B cell (primary cell): ENCODE measurements at regions not wholly inside any gene's neighbourhood (a gene's known extent, or its start where the extent isn't known, plus 50 kb on each side); places are given as distances from the start of the nearest gene placed in this dataset.

Experiments used
- ATAC-seq: fragments of 200-7000 bp; cut with Tn5 transposase; one replicate; pipeline ENCODE4 v1.10.0; 2021; ENCODE audit warnings: low read depth, mild to moderate bottlenecking, moderate number of reproducible peaks, moderate library complexity
- CTCF ChIA-PET: fragments of 350-600 bp; sonication (Branson Sonifier 250); formaldehyde crosslinking; loops from one replicate; lab custom pipeline; 2021; ENCODE audit warnings: antibody characterized with exemption, inconsistent platforms; lab: Charles Lee
- POLR2A ChIA-PET: fragments of 350-600 bp; sonication (Branson Sonifier 250); formaldehyde crosslinking; loops from one replicate; lab custom pipeline; 2021; ENCODE audit warnings: antibody characterized with exemption; lab: Charles Lee
- DNase-seq: peaks from one replicate; pipeline ENCODE4 v3.0.0; 2013
- H2AFZ ChIP-seq: 2 replicates; pipeline ENCODE4 v1.6.1; 2012; ENCODE audit warnings: mild to moderate bottlenecking, low read depth, low read length; ENCODE audit not compliant: insufficient read depth, poor library complexity, severe bottlenecking
- H3K27ac ChIP-seq, 2 donors: 1 replicate in 1 of 2; 2 replicates in 1 of 2; pipeline ENCODE4 v1.5.1; 2012 to 2013; ENCODE audit warnings: low read length in 2 of 2, mild to moderate bottlenecking in 2 of 2, moderate library complexity in 1 of 2
- H3K27me3 ChIP-seq, 4 experiments: fragments of 200-600 bp in 1 of 4; sonication (generic) in 1 of 4; replicated peaks in 1 of 4; 1 replicate in 2 of 4; 2 replicates in 2 of 4; pipeline versions ENCODE4 v1.6.1 to v1.7.0; 2013 to 2016; ENCODE audit warnings: low read length in 3 of 4, mild to moderate bottlenecking in 2 of 4, mixed read lengths in 1 of 4, moderate library complexity in 1 of 4; ENCODE audit not compliant: insufficient read depth in 4 of 4, control insufficient read depth in 3 of 4; ENCODE audit errors: control extremely low read depth in 1 of 4
- H3K36me3 ChIP-seq, 2 experiments: replicated peaks in 1 of 2; 1 replicate in 1 of 2; 2 replicates in 1 of 2; pipeline versions ENCODE4 v1.6.1 to v1.7.1; 2013; ENCODE audit warnings: low read length in 1 of 2; ENCODE audit not compliant: insufficient read depth in 2 of 2, control insufficient read depth in 1 of 2; ENCODE audit errors: control extremely low read depth in 1 of 2, extremely low read depth in 1 of 2
- H3K4me1 ChIP-seq, 2 donors: fragments of 200-600 bp in 1 of 2; sonication (generic) in 1 of 2; 1 replicate in 1 of 2; 2 replicates in 1 of 2; pipeline versions ENCODE4 v1.5.1 to v1.6.1; 2013 to 2017; ENCODE audit warnings: low read length in 2 of 2; ENCODE audit not compliant: control insufficient read depth in 2 of 2, insufficient read depth in 2 of 2
- H3K4me2 ChIP-seq: replicated peaks from 2 replicates; pipeline ENCODE3; 2012; ENCODE audit warnings: mild to moderate bottlenecking, low read depth, low read length; ENCODE audit not compliant: poor library complexity, severe bottlenecking
- H3K4me3 ChIP-seq, 5 experiments: fragments of 200-600 bp in 1 of 5; sonication (generic) in 1 of 5; 1 replicate in 3 of 5; 2 replicates in 2 of 5; pipeline versions ENCODE4 v1.5.1 to v1.7.0; 2011 to 2016; ENCODE audit warnings: low read length in 4 of 5, mild to moderate bottlenecking in 4 of 5, low read depth in 2 of 5, control low read depth in 1 of 5, moderate library complexity in 1 of 5; ENCODE audit not compliant: insufficient read depth in 1 of 5; ENCODE audit errors: control extremely low read depth in 1 of 5, extremely low read depth in 1 of 5
- H3K79me2 ChIP-seq: fragments of 200-600 bp; sonication (generic); one replicate; pipeline ENCODE4 v1.6.0; 2016; ENCODE audit warnings: low read length; ENCODE audit not compliant: control insufficient read depth, insufficient read depth
- H3K9ac ChIP-seq: fragments of 200-600 bp; sonication (generic); 2 replicates; pipeline ENCODE4 v1.6.1; 2017; ENCODE audit warnings: mild to moderate bottlenecking, low read length, moderate library complexity
- H3K9me3 ChIP-seq, 3 donors: one replicate each; pipeline versions ENCODE4 v1.6.1 to v1.7.1; 2013; ENCODE audit warnings: low read length in 2 of 3; ENCODE audit not compliant: control insufficient read depth in 2 of 3, insufficient read depth in 1 of 3; ENCODE audit errors: control extremely low read depth in 1 of 3
- H4K20me1 ChIP-seq: 2 replicates; pipeline ENCODE4 v1.6.0; 2012; ENCODE audit warnings: mild to moderate bottlenecking, low read length; ENCODE audit not compliant: insufficient read depth, control insufficient read depth, poor library complexity, severe bottlenecking
- H3K27ac Mint-ChIP-seq: one replicate; pipeline ENCODE4 v1.8.0; 2021; ENCODE audit warnings: mixed read lengths
- H3K27me3 Mint-ChIP-seq: one replicate; pipeline ENCODE4 v1.8.0; 2021; ENCODE audit warnings: mixed read lengths
- H3K4me1 Mint-ChIP-seq: one replicate; pipeline ENCODE4 v1.8.0; 2021; ENCODE audit warnings: mixed read lengths
- H3K4me3 Mint-ChIP-seq: one replicate; pipeline ENCODE4 v1.8.0; 2021; ENCODE audit warnings: mixed read lengths
- H3K9me3 Mint-ChIP-seq: one replicate; pipeline ENCODE4 v1.8.0; 2022; ENCODE audit warnings: mixed read lengths; ENCODE audit not compliant: insufficient read depth
- CTCF ChIP-seq: fragments of 200-600 bp; IDR thresholded peaks from one replicate; pipeline ENCODE4 v1.8.0; 2022; ENCODE audit warnings: antibody characterized with exemption, mild to moderate bottlenecking
- EZH2 ChIP-seq: IDR thresholded peaks from 2 replicates; pipeline ENCODE4 v1.6.1; 2012; ENCODE audit warnings: borderline replicate concordance, low read depth, mild to moderate bottlenecking, moderate library complexity, low read length; ENCODE audit not compliant: insufficient read depth, poor library complexity, severe bottlenecking
- WGBS: methylation state at CpG from one replicate; pipeline ENCODE4 v1.1.5; 2013; ENCODE audit warnings: missing lambda C conversion rate; ENCODE audit not compliant: insufficient coverage; 5-methylcytosine and 5-hydroxymethylcytosine counted together
- intact Hi-C: fragments of 100-400 bp; cut with micrococcal nuclease; formaldehyde crosslinking; loops from one replicate; pipeline ENCODE4 v1.10.0; 2022

GRCh38 chr16:61415126-61415525 is 621.1 kb downstream of the CDH8 start:
- no peak overlapping the region for H2AFZ ChIP-seq
- H3K27me3 ChIP-seq: no peaks in the 10 kb centered on the region
- intact Hi-C loops: no loop called here
- no peak overlapping the region for H3K9ac ChIP-seq
- H3K36me3 ChIP-seq: no peaks in the 10 kb centered on the region
- H4K20me1 ChIP-seq: no peaks in the 10 kb centered on the region
- Mint-ChIP-seq H3K27me3 (no peaks in the 10 kb centered on the region), H3K4me1 (no peaks in the 10 kb centered on the region), H3K4me3 (no peak overlapping the region), H3K27ac (no peak overlapping the region), H3K9me3 (peaks cover 2% of the 10 kb centered on the region)
- no peak overlapping the region for H3K27ac ChIP-seq
- TF ChIP-seq CTCF (no peak), EZH2 (no peak)
- POLR2A ChIA-PET: no interaction called here
- WGBS: 93% methylated on average over 2 of the region's 3 CpGs
- no peak for DNase-seq
- ATAC-seq: no peak
- H3K4me1 ChIP-seq: no peaks in the 10 kb centered on the region
- CTCF ChIA-PET: no interaction called here
- no peaks in the 10 kb centered on the region for H3K9me3 ChIP-seq
- H3K4me3 ChIP-seq: no peak overlapping the region
- H3K4me2 ChIP-seq: no peak overlapping the region
- no peaks in the 10 kb centered on the region for H3K79me2 ChIP-seq

- Histone ChIP-seq H3K27me3 (no peaks in the 10 kb centered on the region), H3K9me3 (no peaks in the 10 kb centered on the region), H2AFZ (no peak overlapping the region), H3K4me1 (no peaks in the 10 kb centered on the region), H3K9ac (no peak overlapping the region), H3K4me2 (no peak overlapping the region), H3K79me2 (no peaks in the 10 kb centered on the region), H3K4me3 (no peak overlapping the region), H3K36me3 (no peaks in the 10 kb centered on the region), H3K27ac (no peak overlapping the region), H4K20me1 (no peaks in the 10 kb centered on the region)
- CTCF ChIA-PET: no interaction called here
- WGBS: 88% methylated on average over 5 of the region's 5 CpGs
- Mint-ChIP-seq H3K27me3 (no peaks in the 10 kb centered on the region), H3K27ac (no peak overlapping the region), H3K9me3 (no peaks in the 10 kb centered on the region), H3K4me1 (no peaks in the 10 kb centered on the region), H3K4me3 (no peak overlapping the region)
- DNase-seq (no peak), ATAC-seq (no peak)
- intact Hi-C loops: no loop called here
- POLR2A ChIA-PET: no interaction called here
- no peak for TF ChIP-seq EZH2
- TF ChIP-seq CTCF: no peak
Measured at GRCh38 chr16:61413021-61413420, 623.2 kb downstream of the CDH8 start.
